ENCODE measurements at regions not wholly inside any gene's neighbourhood (a gene's known extent, or its start where the extent isn't known, plus 50 kb on each side); places are given as distances from the start of the nearest gene placed in this dataset.

GRCh38 chr14:58887931-58888330, 250.2 kb downstream of the DACT1 start:
- Histone ChIP-seq H3K27me3 (replicated peaks in 1 of 2; ENCODE audit: control insufficient read depth in 2 of 2, insufficient read depth in 2 of 2, low read length in 1 of 2) (no peaks in the 10 kb centered on the region), H3K4me1 (ENCODE audit: control insufficient read depth, insufficient read depth, low read length) (no peaks in the 10 kb centered on the region), H3K36me3 (ENCODE audit: control insufficient read depth in 2 of 2, insufficient read depth in 2 of 2, low read length in 1 of 2) (no peaks in the 10 kb centered on the region), H3K27ac (ENCODE audit: control insufficient read depth, insufficient read depth) (no peak overlapping the region), H3K4me2 (ENCODE audit: control insufficient read depth, insufficient read depth) (no peak overlapping the region), H4K20me1 (ENCODE audit: control insufficient read depth, insufficient read depth) (no peaks in the 10 kb centered on the region), H3K9ac (ENCODE audit: control insufficient read depth, insufficient read depth, low read length) (no peak overlapping the region), H3K4me3 (no peak overlapping the region), H3K9me3 (replicated peaks; ENCODE audit: control insufficient read depth, insufficient read depth, low read length) (no peaks in the 10 kb centered on the region; the same call in 2 of the 3 replicates), H2AFZ (ENCODE audit: control insufficient read depth, low read depth, low read length) (no peak overlapping the region), H3K79me2 (ENCODE audit: control insufficient read depth, insufficient read depth, low read length) (no peaks in the 10 kb centered on the region)
- intact Hi-C loops (cut with micrococcal nuclease; ENCODE audit: unreplicated experiment) (loop anchor here (10.0 kb wide), 1 partner anchor 383 kb away; no protein-coding TSS in a partner anchor), in situ Hi-C loops (cut with MboI) (no loop called here)
- no TSS peak for BruUV-seq (replicated peaks)
- WGBS (ENCODE audit: insufficient coverage, insufficient replicate concordance, low lambda C conversion rate, missing lambda C conversion rate) = 0% methylated on average over 2 of the region's 2 CpGs
- ChIA-PET RAD21 (ENCODE audit: unreplicated experiment) (no interaction called here), CTCF (no interaction called here), SMC1A (ENCODE audit: uncharacterized antibody, unreplicated experiment) (interaction anchor here (1.5 kb wide), 1 partner anchor 12 kb away, joined by 3 read pairs; no protein-coding TSS in a partner anchor), POLR2A (interaction anchor here (1.0 kb wide), 1 partner anchor 92 kb away, joined by 3 read pairs; no protein-coding TSS in a partner anchor)
- TF ChIP-seq ZNF217 (IDR thresholded peaks at IDR 0.05) = no peak
- no peak for TF ChIP-seq REST (IDR thresholded peaks at IDR 0.05; ENCODE audit: low read depth, low read length)
- TF ChIP-seq TARDBP (IDR thresholded peaks at IDR 0.05; ENCODE audit: borderline replicate concordance) = no peak
- TF ChIP-seq MTA3 (IDR thresholded peaks at IDR 0.05; ENCODE audit: borderline replicate concordance, low read length) = no peak
- no peak for TF ChIP-seq MTA2 (IDR thresholded peaks at IDR 0.05; ENCODE audit: low read depth)
- TF ChIP-seq E2F4 (IDR thresholded peaks at IDR 0.05; ENCODE audit: low read depth, low read length) = no peak
- TF ChIP-seq TCF7 (IDR thresholded peaks at IDR 0.05; ENCODE audit: borderline replicate concordance) = no peak
- no peak for TF ChIP-seq HDGF (IDR thresholded peaks at IDR 0.05)
- TF ChIP-seq ZBTB33 (IDR thresholded peaks at IDR 0.05) = no peak
- no peak for TF ChIP-seq ATF2 (IDR thresholded peaks at IDR 0.05; ENCODE audit: low read length)
- TF ChIP-seq ZNF384 (IDR thresholded peaks at IDR 0.05; ENCODE audit: borderline replicate concordance, low read depth, low read length) = no peak
- TF ChIP-seq USF1 (IDR thresholded peaks at IDR 0.05; ENCODE audit: borderline replicate concordance, extremely low read length, insufficient read depth, low read depth, low read length) = no peak
- ATAC-seq (no peak), DNase-seq (ENCODE audit: low read depth, low spot score) (no peak), FAIRE-seq (no peak)

Data from GM12878 (cell line).